Brain microvascular endothelial cell (primary cell): ENCODE measurements at regions not wholly inside any gene's neighbourhood (a gene's known extent, or its start where the extent isn't known, plus 50 kb on each side); places are given as distances from the start of the nearest gene placed in this dataset.

Source experiments
- DNase-seq: peaks from one replicate; pipeline ENCODE4 v3.0.0-alpha.2; 2020
- H3K27ac ChIP-seq: fragments of 250-450 bp; sonication (Bioruptor Pico); 2 replicates; pipeline ENCODE4 v1.5.1; 2020; ENCODE audit warnings: mild to moderate bottlenecking, moderate library complexity
- H3K27me3 ChIP-seq: fragments of 250-450 bp; sonication (Bioruptor Pico); replicated peaks from 2 replicates; pipeline ENCODE4 v1.5.1; 2020; ENCODE audit warnings: mild to moderate bottlenecking
- H3K36me3 ChIP-seq: fragments of 250-450 bp; sonication (Bioruptor Pico); replicated peaks from 2 replicates; pipeline ENCODE4 v1.5.1; 2020; ENCODE audit warnings: mild to moderate bottlenecking
- H3K4me3 ChIP-seq: 2 replicates; pipeline ENCODE4 v1.5.1; 2011; ENCODE audit warnings: low read depth, mild to moderate bottlenecking, control low read depth, low read length, moderate library complexity
- in situ Hi-C: cut with HindIII; loops from 2 replicates; pipeline ENCODE4 v1.10.0; 2017; ENCODE audit warnings: low sequenced_read_pairs, low pct_ligation_motif_present
- TF ChIP-seq, protein P1 (sequence below): IDR thresholded peaks from 2 replicates; pipeline ENCODE4 v1.5.1; 2011; ENCODE audit warnings: low read depth, mild to moderate bottlenecking, moderate library complexity, low read length, control low read depth, inconsistent platforms; ENCODE audit errors: missing control alignments

DNA sequence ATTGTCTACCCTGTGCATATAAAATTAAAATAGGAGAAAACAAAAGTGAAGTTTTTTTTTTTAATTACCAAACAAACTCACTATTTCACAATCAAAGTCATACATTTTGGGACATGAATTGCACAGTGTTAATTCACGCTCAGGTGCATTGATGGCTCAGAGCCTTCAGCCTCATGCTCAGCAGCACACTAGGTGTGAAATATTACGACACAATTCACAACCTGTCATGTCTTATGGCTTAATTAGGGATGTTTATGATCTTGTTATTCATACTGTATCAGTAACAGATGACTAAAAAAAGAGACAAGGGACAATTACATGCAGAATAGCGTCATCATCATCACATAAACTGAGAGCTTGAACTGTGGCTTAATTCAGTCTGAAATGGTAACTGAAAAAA, 2005.5 kb upstream of the PCDH20 start:
- Histone ChIP-seq H3K27ac (no peak overlapping the region), H3K4me3 (no peak overlapping the region), H3K27me3 (no peaks in the 10 kb centered on the region), H3K36me3 (no peaks in the 10 kb centered on the region)
- in situ Hi-C loops = no loop called here
- TF ChIP-seq, protein P1, sequence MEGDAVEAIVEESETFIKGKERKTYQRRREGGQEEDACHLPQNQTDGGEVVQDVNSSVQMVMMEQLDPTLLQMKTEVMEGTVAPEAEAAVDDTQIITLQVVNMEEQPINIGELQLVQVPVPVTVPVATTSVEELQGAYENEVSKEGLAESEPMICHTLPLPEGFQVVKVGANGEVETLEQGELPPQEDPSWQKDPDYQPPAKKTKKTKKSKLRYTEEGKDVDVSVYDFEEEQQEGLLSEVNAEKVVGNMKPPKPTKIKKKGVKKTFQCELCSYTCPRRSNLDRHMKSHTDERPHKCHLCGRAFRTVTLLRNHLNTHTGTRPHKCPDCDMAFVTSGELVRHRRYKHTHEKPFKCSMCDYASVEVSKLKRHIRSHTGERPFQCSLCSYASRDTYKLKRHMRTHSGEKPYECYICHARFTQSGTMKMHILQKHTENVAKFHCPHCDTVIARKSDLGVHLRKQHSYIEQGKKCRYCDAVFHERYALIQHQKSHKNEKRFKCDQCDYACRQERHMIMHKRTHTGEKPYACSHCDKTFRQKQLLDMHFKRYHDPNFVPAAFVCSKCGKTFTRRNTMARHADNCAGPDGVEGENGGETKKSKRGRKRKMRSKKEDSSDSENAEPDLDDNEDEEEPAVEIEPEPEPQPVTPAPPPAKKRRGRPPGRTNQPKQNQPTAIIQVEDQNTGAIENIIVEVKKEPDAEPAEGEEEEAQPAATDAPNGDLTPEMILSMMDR = no peak
- no peak for DNase-seq

DNA sequence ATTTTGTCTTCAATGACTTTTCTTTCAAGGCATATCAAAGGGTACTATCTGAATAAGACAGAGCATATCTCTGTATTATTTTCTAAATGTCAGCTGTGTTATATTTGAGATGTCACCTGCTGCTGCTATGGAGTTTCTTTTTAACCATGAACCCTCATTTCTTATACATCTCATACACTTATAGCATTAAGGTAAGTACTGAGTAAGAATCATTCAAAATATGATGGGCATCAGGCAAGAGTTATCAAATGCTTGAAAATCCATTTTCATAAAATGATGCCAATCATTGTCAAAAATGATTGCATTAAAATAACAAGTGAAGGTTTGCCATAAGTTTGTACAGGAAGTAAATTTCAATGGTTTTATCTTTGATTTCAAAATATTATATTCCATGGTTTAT, 2005.0 kb upstream of the PCDH20 start:
- Histone ChIP-seq H3K27ac (no peak overlapping the region), H3K27me3 (no peaks in the 10 kb centered on the region), H3K4me3 (no peak overlapping the region), H3K36me3 (no peaks in the 10 kb centered on the region)
- TF ChIP-seq, protein P1 = no peak
- DNase-seq = no peak
- in situ Hi-C loops = no loop called here

DNA sequence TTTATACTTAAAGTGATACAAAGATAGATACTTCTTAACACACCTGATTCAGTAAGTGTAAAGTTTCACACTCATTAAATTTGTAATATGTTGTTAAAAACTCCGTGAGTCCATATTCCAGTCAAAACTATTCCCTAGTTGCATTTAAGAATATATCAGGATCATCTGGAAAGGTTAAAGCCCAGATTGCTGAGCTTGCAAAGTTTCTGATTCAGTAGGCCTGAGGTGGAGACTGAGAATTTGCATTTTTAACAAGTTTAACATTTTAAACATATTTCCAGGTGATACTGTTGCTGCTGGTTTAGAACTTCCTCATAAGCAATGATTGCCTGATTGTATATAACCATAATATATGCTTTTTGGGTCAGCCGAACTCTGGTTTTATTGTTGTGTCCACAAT, 1998.6 kb upstream of the PCDH20 start:
- in situ Hi-C loops = no loop called here
- Histone ChIP-seq H3K27me3 (no peaks in the 10 kb centered on the region), H3K36me3 (no peaks in the 10 kb centered on the region), H3K4me3 (no peak overlapping the region), H3K27ac (no peak overlapping the region)
- TF ChIP-seq, protein P1 = no peak
- DNase-seq = no peak

DNA sequence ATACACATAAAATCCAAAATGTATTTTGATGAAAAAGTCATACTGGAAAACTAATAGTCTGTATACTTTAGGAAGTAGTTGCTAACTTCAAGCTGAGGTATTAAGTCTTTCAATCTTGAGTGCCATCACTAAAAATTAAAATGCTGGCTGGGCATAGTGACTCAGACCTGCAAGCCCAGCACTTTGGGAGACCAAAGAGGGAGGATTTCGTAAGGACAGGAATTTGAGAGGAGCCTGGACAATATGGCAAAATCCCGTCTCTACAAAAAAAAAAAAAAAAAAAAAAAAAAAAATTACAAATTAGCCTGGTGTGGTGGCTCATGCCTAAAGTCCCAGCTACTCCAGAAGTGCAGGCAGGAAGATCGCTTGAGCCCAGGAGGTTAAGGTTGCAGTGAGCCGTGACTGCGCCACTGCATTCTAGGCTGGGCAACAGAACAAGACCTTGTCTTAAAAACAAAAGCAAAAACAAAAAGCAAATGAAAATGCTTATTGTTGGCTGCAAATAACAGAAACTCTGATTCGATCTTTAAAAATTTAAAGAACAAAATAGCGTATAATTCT, 1994.2 kb upstream of the PCDH20 start:
- no peak for DNase-seq

DNA sequence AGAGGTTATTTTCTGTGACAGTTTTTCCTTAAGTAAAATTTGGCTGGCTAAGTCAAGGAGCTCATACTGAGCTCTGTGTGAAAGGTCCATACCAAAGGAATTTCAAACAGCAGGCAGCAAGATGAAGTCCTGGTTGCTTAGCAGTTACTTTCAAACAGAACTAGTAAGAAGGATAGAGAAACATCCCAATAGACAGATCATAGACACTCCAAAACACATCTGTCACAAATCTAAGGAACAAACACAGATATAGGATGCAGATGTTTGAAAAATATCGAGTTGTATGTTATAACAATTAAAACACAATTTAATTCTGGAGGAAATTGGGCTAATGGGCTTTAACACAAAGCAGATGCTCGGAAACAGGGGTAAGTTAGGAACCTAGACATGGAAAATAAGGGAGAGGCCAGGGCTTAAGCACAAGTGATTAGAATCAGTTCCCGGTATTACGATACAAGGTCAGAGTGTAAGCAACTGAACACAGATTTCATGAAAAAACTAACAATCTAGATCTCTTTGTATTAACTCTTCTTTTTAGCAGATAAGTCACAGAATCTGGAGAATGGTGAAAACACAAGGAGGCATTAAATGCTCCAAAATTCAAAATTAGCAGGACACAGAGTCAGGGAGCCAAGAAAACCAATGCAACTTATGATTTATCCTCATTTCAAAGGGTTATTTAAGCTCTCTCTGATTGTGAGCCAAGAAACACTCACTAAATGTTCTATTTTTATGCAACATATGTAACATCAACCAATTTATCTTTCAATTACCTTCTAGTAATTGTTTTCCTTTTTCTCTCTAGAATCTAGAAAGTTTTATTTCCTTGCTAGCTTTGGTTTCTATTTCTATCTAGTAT, 1992.9 kb upstream of the PCDH20 start:
- in situ Hi-C loops = no loop called here
- H3K36me3 ChIP-seq = no peaks in the 10 kb centered on the region
- H3K27me3 ChIP-seq = no peaks in the 10 kb centered on the region
- peak overlapping the region; percentile 18 for H3K27ac ChIP-seq
- TF ChIP-seq, protein P1 = no peak
- DNase-seq = peak; percentile 33
- H3K4me3 ChIP-seq = no peak overlapping the region

More for the DNA sequence above, 1994.2 kb upstream of the PCDH20 start:
- in situ Hi-C loops = no loop called here
- TF ChIP-seq, protein P1 = no peak
- no peak overlapping the region for H3K4me3 ChIP-seq
- H3K27ac ChIP-seq = no peak overlapping the region
- no peaks in the 10 kb centered on the region for H3K27me3 ChIP-seq
- H3K36me3 ChIP-seq = no peaks in the 10 kb centered on the region
